GM21723 (cell line): ENCODE measurements at regions not wholly inside any gene's neighbourhood (a gene's known extent, or its start where the extent isn't known, plus 50 kb on each side); places are given as distances from the start of the nearest gene placed in this dataset.
"Not testable (repeated sequence)": the region's sequence is repeated elsewhere in the genome, so short reads cannot be mapped to it uniquely, and the experiment has no call there.

Source experiments
- ATAC-seq: cut with Tn5 transposase; IDR thresholded peaks from one replicate; pipeline ENCODE4 v1.9.1; 2021; ENCODE audit warnings: mild to moderate bottlenecking, moderate library complexity; ENCODE audit not compliant: unreplicated experiment

DNA sequence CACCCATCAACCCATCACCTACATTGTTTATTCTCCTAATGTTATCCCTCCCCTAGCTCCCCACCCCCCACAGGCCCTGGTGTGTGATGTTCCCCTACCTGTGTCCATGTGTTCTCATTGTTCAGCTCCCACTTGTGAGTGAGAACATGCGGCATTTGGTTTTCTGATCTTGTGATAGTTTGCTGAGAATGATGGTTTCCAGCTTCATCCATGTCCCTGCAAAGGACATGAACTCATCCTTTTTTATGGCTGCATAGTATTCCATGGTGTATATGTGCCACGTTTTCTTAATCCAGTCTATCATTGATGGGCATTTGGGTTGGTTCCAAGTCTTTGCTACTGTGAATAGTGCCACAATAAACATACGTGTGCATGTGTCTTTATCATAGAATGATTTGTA is 118.1 kb upstream of the IER5L start:
- ATAC-seq: not testable (repeated sequence)

DNA sequence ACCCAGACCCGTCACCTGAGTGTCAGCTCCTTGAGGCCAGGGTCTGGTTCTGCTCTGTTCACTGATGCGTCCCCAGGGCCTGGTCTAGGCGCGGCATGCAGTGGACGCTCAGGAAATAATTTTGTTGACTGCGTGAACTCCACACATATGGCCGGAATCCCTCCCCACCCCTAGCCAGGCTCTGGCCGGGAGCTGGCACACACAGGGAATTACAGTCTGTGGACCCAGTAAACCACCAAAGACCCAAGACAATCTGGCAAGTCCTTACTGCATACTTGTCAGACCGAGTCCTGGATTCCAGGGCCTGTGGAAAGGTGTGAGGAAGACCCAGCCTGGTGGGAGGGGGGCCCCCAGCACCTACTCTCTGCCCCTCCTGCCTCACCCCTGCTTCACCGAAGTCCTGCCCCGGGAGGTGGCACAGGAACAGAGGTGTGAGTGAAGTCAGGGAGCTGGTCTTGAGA is 113.0 kb upstream of the IER5L start:
- ATAC-seq: no peak

DNA sequence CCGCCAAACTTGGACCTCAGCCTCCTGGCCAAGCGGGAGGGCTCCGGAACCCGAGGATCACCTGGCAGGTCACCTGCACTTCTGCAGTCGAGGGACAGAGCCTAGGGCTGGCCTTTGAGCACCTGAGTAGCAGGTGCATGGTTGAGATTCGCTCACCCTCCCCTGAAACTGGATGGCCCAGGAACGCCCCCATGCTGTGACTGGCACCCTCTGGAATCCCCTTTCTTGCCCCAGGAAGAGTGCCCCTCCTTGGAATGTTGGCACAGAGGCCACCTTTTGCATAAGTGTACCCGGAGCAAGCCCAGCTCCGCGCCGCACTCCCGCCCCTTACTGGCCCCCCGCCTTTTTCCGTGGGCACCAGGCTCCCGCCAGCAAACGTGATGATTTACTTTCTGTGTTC is 112.5 kb upstream of the IER5L start:
- ATAC-seq: no peak

DNA sequence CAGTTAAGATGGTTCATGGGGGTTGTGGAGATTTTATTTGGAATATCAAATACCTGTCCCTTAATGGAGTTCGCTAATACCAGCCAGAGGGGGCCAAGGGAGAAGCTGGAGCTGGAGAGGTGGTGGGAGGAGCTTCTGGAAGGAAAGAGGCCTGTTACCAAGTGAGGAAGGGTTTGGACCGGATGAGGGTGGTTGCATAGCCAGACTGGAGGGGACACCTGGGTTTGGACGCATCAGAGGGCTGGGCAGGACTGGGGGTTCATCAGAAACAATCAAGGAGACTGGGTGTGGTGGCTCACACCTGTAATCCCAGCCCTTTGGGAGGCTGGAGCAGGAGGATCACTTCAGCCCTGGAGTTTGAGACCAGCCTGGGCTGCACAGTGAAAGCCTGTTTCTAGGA is 111.8 kb upstream of the IER5L start:
- no peak for ATAC-seq

DNA sequence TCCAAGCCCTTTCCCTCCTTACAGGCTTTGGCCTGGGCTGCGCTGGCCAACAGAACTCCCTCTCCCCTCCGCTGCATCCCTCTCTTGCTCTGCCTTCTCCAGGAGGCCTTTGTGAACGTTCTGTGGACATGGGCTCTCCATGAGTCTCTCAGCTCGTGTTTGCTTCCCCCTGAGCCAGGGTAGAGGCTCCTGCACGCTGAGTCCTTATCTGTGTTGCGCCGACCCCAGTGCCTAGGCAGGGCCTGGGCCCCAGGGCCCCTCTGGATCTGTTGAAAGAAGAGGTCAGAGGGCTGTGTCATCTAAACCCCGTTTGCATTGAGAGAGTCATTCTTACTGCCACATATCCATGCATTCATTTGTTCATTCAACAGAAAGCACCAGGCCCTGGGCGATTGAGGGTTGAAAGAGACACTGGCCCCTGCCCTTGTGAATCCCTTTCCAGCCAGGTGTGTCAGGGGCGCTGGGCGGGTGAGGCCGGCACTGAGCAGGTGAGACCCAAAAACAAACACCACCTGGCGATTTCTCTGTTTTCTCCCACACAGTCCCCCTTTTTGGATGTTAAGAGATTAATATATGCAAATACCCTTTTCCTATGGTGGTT is 111.2 kb upstream of the IER5L start:
- ATAC-seq: no peak

DNA sequence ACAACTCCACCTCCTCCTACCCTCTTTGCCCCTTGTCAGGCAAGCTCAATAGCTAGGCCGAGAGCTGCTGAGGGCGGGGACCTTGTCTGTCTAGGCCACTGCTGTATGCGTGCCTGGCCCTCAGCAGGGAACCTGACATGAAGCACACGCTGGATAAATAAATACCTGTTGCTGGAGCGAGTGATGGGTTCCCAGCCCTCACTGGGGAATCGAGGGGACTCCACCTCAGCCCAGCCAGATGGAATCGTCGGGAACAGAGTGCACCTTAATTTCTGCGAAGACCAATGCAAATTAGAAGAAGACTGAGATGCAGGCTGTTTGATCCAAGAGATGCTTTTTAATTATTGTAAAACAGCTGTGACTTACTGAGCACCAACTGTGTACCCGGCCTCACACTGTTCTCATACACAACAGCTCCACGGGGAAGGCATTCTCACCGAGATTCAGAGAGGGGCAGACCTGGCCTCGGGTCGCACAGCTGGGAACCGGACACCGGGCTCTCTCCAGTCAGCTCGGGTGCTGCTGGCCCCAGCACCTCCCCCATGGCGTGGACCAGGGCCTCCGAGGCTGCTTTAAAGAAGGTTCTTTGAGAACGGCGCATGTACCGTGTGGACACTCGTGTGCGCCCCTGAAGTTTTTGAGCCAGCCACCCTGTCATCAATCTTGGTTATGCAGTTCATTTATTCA is 109.7 kb upstream of the IER5L start:
- no peak for ATAC-seq

DNA sequence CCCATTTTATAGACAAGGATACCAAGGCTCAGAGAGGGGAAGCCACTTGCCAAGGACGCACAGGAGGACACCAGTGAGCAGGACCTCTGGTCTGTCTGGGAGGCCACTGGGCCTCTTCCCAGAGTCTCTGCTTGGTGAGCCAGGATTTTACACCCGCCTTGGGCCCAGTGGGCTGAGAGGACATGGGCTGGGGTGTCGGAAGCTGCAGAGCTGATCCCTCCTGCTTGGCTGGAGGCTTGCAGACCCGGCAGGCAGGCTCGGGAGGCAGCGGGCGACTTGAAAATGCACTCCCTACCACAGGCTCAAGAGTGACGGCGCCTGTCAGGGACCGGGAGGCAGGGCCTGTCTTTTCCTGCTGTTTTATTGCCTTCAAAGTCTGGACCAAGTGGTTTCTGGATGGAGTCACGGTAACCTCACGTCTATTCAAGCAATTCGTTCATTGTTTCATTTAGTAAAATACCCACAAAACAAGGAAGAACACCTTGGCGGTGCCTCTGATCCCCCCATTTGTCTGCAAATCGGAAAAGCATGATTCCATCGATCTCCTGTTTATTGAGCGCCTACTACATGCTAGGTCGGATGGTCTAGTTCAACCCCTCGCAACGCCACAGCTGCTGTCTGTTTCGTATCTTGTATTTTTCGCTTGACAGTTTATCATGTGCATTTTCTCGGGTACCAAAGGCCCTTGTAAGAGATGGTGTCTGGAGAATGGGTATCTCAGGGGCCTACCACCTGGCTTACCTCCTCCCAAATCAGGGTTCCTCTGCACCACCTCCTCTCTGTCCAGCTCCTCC is 108.1 kb upstream of the IER5L start:
- ATAC-seq: no peak

DNA sequence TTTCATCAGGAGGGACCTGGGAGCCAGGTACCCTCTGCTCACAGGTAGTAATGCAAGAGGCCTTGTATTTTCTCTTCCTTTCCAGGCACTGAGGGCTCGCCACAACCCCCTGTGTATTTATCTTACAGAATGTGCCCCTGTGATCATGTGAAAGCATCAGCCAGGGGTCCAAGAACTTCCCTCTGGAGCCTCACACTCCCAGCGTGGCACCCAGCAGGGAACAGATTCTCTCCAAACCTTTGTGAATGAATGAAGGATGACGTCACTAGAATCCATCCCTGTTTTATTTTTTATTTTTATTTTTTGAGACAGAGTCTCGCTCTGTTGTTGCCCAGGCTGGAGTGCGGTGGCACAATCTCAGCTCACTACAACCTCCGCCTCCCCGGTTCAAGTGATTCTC is 107.3 kb upstream of the IER5L start:
- no peak for ATAC-seq

DNA sequence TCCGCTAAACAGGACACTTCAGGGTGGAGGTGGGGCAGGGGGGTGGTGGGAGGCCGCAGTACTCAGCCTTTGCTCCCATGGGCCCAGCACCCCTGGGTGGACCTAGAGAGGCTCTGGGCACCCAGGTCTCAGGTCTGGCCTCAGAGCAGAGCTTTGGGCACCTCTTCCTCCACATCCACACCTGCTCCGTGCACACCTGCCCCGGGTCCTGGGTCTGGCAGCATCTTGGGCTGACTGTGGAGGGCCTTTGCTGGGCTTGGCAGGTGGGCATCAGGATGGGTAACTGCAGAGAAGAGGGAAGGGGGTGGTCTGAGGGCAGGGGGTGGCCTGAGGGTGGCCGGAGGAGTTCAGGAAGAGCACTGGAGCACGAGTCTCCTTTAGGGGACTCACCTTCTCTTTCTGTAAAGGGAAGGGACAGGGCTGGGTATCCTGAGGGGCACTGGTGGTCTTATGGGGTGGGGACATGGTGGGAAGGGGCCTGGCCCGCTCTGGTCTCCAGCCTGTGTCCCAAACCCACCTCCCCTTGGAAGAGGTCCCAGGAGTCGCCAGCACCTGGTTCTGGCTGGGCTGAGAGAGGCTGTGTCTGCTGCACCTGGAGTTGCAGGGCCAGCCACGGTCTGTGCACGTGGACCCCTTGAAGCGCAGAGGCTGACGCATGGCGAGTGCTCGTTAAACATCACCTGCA is 106.7 kb upstream of the IER5L start:
- no peak for ATAC-seq

DNA sequence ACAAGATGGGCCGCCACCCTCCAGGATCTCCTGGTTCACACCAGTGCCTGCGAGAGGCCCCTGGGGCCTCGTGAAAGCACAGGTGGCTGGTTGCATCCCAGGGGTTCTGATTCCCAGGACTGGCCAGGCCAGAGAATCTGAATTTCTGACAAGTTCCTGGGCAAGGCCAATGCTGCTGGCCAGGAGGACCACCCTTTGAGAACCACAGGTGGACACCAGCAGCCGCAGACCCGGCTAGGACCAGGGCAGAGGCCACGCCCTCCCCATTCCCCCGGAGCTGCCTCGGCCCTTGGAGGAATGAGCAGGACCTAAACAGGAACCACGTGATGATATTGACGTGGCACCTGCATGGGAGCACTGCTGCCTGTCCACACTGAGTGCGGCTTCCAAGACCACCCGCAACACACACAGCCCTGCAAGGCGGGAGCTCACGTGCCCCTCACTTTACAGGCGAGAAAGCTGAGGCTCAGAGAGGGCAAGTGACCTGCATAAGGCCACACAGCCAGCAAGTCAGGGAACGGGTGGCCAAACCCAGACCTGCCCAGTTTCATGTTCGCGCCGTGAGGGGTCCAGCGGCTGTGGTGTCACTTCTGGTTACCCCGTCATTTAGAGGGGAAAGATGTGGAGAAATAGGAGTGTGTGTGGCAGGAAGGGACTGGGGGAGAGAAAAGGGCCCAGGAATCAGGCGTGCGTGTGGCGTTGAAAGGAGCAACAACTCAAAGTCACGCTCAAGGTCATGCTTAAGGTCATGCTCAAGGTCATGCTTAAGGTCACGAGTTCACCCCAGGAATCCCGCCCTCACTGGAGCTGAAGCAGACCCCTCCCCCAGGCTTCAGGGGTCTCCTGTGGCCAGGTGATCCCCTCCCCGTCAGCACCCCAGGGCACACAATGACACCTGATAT is 105.9 kb upstream of the IER5L start:
- ATAC-seq: no peak

DNA sequence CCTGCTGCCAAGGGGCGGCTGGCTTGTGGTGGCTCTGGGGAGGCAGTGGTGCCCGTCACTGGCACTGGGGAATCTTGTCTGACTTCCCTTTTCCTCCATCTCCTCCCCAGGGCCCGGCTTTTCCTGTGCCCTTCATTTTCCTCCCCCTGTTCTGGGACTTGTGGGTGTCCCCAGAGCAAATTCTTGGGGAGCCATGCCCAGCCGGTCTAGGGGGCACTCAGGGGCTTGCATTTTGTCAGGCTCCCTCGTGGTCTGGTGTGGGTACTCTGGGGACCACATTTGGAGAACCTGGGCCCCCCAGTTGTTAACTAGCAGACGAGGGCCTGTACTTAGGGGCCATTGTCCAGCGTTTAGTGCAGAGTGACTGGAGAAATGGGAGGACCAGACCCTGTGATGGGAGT is 105.2 kb upstream of the IER5L start:
- no peak for ATAC-seq

DNA sequence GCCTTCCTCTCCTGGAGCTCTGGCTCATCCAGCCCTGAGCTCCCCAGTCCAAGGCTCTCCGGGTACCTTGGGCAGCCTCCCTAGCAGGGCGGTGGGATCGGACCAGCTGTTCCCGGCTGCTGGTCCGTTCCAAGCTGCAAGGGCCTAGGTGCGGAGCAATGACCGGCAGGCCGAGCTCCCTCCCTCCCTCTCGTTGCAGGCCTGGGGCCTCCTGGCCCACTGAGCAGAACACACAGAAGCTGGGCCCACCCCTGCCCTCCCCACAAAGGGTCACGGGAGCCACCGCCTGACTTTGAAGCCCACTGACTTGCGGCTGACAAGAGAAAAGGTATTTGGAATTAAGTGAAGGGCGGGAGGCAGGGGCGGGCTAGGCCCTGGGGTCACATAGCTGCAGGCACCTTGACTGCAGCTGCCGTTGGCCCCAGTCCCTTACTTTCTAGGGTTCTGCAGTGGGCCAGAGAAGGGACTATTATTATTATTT is 104.7 kb upstream of the IER5L start:
- no peak for ATAC-seq

DNA sequence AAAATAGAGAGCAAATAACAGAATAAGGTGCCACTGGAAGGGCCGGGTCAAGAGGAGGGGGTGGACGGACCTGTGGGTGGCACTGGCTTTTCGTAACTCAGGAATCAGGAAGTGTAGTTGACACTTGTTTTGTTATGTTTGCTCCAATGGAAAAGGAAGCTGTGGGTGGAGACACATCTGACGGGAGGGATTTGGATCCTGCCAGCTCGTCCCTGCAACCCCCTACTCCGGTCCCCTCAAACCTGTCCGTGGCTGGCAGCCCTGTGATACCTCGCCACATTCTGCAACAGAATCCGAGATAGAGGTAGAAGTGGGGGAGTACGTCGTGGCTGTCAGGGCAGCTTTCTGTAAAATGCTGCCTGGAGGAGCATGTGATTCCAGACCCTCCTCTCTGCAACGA is 104.2 kb upstream of the IER5L start:
- no peak for ATAC-seq

DNA sequence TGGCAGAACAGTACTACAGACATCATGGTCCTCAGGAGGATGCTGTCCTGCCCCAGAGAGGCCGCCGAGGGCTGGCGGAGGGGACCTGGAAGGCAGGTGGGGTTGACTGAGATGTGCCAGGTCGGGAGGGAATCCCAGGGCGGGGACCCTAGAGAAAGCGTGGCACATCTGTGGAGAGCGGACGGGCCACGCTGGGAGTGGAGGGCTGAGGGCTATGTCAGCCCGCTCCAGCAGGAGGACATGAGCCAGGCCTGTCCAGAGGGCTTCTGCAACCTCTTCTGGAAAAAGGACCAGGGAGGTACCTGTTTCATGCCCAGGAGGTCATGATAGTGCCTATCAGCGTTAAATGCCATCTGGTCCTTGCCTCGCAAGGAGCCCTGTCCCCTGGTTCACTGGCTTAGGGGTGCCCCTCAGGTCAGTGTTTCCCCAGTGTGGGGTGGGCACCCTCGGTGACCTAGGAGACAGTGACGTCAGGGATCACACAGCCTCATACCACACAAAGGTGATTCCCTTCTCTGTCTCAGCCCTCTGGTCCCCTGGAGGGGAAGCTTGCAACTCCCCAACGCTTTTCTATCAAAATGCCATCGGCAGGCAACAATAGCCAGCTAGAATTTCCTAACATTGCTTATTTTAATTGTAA is 103.6 kb upstream of the IER5L start:
- no peak for ATAC-seq

DNA sequence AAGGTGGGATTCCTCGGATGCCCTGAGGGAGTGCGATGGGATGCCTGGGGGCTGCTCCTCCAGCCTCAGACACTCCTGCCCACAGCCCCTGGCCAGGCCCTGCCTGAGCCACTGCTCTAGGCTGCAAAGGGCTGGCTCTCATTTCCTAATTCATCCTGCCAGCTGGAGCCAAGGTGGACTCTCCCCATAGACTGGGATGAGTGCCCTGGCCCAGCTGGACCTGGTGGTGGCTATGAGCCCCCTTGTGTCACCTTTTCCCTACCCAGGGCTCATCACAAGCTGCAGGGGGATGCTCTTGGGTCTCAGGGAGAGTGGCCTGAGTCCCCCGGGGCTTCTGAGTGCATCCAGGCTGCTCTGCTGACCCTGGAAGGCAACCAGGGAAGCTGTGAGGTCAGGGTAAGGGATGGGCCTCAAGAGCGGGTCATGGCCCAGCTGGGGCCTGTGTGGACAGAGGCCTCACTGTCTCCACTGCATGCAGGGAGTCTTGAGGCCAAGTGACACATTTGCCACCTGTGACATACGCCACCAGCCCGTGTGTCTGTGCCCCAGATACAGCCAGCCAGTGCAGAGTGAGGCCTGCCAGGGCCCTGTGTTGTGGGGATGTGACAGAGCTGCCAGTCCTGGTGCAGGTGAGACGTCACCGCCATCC is 102.7 kb upstream of the IER5L start:
- no peak for ATAC-seq

DNA sequence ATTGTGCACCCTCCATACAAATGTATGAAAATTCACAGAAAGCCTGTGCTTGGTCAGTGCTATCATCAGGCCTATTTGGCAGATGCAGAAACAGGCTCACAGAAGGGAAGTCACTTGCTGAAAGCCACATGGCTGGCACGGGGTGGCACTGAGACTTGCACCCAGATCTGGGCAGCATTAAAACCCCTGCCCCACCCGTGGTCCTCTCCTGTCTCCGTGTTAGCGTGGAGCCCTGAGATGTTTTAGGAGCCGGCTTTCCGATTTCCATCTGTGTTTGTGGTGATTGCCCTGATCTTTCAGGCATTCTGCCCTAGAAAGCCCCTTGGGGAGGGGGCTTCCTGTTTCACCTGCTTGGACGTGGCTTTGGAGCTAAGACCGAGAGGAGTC is 102.2 kb upstream of the IER5L start:
- no peak for ATAC-seq

DNA sequence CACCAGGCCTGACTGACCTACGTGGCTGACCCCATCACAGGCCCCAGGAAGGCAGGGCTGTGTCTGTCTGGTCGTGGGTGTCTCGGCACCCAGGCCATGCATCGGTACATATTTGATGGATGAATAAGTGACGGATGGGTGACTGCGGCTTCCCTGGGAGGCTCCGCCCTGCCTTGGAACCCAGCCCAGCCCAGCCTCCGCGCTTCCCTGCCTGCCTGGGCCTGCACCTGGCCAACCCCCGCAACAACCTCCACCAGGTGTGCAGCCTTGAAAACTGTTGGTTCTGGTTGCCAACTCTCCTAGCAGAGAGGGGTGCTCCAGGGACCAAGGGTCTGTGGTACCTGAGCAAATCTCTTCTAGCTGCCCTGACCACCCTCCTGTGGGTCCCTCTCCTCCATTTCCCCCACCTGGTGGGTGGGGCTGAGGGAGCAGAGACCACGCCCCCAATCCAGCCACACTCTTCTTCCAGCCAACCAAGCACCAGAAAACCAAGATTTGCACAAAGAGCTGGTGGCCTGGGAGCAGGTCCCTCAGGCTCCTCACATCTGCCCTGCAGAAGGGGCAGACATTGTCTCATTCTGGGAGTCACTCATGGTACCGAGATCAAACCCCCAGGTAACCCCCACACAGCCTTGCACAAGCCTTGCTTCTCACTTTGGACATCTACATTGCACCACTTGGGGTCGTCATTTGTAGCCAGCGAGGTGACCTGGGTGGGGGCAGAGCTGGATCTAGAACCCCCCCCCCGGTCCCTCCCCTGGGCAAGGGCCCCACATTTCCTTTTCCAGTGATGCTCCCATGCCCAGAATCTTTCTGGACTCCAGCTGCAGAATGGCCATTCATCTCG is 100.6 kb upstream of the IER5L start:
- ATAC-seq: no peak

DNA sequence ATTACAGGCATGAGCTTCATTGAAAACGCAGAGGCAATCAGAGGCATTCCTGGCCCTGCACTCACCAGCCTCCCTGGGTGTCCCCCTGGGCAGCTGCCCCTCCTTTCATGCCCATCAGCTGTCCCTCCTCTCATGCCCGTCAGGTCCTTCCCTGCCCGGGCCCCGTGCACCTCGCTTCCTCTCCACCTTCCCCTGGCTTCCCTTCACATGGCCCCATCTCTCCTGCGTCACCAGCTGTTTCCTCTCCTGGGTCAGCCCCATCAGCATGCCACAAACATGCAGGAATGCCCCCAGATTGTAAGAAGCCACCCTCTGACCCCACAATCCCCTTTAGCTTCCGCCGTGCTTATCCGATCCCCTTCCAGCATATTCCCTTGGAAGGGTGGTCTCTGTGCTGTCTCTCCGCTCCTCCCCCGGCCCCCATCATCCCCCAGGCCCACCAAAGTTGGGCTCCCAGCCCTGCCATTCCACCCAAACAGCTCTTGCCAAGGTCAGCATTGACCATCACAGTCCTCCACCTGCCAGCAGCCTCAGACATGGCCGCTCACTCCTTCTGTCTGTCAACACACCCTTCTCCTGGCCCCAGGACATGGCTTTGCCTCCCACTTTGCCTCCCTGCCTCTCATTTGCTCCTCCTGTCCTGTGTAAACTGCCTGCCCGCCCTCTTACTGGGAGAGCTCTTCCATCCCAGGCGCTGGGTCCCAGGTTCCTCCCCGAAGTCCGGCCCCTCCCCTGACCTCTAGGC is 98.6 kb upstream of the IER5L start:
- no peak for ATAC-seq
